ENCODE measurements at regions not wholly inside any gene's neighbourhood (a gene's known extent, or its start where the extent isn't known, plus 50 kb on each side); places are given as distances from the start of the nearest gene placed in this dataset.

- no peak for TF ChIP-seq CTCF (conservative IDR thresholded peaks at IDR 0.05)
Measured at GRCh38 chr13:44026194-44026593, 146.5 kb downstream of the LACC1 start.

DNA sequence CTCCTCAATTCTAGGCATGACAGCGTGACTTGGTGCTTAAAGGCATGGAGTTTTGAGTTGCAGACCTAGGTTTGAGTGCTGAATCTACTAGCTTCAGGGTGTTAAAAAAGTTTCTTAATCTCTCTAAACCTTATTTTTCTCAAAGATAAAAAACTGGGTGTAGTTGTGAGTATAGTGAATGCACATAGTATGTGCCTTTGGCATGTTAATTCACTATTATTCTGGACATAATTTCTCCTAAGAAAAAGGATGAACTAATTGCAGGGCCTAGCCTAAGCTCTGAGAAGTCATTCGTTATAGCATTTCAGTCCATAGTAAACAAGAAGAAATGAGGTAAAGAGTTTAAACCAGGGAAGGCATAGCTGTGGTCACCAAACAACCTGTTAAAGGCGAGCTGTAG, 149.0 kb downstream of the LACC1 start:
- no peak overlapping the region for H3K27ac ChIP-seq
- no peak for TF ChIP-seq CTCF (conservative IDR thresholded peaks at IDR 0.05)

More at GRCh38 chr13:44026194-44026593, 146.5 kb downstream of the LACC1 start:
- no peak overlapping the region for H3K27ac ChIP-seq

DNA sequence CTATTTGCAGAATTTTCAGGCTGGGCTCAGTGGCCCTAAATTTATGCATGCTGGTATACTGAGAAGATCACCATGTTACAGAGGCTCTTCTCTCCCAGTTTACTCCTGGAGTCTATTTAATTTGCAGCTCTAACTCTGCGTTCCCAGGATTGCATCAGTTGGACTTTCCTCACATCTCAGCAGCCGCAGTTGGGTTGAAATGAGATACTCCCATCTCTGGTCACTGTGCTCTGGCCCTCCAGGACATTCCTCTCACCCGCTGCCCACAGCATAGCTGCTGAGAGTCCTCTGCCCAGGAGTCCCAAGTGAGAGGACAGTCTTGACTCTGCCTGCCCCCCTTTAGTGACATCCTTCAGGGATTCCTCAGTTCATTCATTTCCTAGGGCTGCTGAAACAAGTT, 150.9 kb downstream of the LACC1 start:
- no peak overlapping the region for H3K27ac ChIP-seq
- no peak for TF ChIP-seq CTCF (conservative IDR thresholded peaks at IDR 0.05)

DNA sequence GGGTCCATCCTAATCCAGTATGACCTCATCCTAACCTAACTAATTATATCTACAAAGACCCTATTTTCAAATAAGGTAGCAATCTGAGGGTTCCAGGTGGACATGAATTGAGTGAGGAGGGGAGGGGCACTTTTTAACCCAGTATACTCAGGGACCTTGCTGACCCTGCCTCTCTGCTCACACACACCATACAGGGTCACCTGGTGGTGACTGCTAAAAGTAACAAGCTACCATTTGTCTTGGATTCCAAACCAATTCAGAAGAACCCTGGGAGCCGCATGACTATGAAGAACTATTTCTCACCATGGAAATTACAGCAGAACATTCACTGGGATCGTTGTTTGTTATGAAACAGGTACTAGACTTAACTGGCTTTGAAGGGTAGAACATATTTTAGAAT, 151.9 kb downstream of the LACC1 start:
- no peak for TF ChIP-seq CTCF (conservative IDR thresholded peaks at IDR 0.05)
- H3K27ac ChIP-seq, result no peak overlapping the region

DNA sequence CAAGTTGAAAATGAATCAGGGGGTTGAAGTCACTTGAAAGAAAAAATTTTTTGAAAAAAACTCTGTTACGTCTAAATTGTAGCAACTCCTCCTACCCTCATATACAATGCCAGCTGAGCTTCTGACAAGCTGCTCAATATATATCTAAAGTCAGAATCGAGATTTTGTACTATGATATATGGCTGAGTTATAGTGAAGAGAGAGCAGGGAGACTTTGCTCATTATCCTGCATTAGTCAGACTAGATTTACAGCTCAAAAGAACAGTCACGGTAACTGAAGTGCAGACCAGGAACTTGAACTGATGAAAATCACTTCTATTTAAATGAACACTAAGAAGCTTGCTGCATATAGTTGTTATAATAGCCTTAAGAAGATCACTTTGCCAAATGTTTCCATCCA, 153.1 kb downstream of the LACC1 start:
- no peak for TF ChIP-seq CTCF (conservative IDR thresholded peaks at IDR 0.05)
- no peak overlapping the region; the same call in 1 of the 2 replicates for H3K27ac ChIP-seq

DNA sequence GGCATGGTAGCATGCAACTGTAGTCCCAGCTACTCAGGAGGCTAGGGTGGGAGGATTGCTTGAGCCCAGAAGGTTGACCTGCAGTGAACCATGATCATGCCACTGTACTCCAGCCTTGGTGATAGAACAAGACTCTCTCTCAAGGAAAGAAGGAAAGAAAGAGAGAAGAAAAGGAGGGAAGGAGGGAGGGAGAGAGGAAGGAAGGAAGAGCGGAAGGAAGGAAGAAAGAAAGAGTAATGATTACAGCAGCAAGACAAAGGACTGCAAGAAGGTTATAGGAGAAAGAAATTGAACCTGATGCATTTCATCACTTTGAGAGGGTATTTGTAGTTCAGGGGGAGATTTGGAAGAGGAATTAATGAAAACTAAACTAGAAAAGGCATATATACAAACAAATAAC, 155.7 kb downstream of the LACC1 start:
- H3K27ac ChIP-seq, result no peak overlapping the region
- TF ChIP-seq CTCF (conservative IDR thresholded peaks at IDR 0.05), result no peak

DNA sequence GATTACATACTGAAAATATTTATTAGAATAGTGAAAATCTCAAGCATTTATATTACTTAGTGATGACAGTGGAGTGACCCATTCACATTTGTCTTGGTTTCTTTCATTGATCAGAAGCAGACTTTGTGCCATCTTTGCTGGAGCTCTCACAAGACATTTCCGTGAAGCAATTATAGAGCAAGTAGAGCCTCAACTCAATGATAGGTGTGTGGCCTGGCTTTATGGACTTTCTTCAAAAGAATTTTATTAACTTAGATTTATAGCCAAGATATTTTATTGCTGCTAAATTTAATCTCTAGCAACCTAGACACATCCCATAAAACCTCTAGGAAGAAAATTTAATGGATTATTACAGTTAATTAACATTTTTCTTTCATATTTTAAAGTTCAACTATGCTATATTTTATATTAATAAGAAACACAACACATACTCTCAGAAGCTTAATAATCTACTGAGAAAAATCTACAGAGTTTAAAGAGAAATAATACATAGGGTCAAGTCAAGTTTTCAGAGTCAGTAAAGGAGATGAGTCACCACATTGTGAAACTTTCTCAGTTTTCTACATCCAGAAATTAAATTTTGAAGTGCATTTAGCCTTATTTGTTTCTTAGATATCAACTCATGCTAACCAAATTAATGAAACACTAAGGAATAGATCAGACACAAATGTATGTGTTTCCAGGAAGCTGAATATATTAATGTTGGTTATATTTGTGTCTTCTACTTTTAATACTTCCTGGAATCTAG, 160.5 kb downstream of the LACC1 start:
- no peak overlapping the region for H3K27ac ChIP-seq
- no peak for TF ChIP-seq CTCF (conservative IDR thresholded peaks at IDR 0.05)

Data from VCaP (cell line).